ENCODE measurements at regions not wholly inside any gene's neighbourhood (a gene's known extent, or its start where the extent isn't known, plus 50 kb on each side); places are given as distances from the start of the nearest gene placed in this dataset.
"Not testable (repeated sequence)": the region's sequence is repeated elsewhere in the genome, so short reads cannot be mapped to it uniquely, and the experiment has no call there.

DNA sequence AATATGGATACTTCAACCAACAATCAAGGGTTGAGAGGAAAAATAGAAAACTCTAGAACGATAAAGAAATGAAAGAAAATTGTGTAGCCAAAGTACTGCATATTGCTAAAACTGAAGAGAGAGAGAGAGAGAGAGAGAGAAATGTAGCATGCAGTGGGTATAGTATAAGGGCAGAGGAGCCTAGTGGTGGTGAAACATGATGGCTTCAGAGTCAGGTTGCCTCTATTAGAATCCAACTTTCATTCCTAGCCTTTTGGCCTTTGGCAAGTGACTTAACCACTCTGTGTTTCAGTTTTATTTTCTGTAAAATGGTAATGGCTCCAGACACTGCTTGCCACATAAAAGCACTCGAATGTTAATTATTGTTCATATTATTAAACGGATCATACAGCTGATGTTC lies 71.2 kb upstream of the NAF1 start:
- POLR2A ChIA-PET = no interaction called here
- TF ChIP-seq, protein P1, sequence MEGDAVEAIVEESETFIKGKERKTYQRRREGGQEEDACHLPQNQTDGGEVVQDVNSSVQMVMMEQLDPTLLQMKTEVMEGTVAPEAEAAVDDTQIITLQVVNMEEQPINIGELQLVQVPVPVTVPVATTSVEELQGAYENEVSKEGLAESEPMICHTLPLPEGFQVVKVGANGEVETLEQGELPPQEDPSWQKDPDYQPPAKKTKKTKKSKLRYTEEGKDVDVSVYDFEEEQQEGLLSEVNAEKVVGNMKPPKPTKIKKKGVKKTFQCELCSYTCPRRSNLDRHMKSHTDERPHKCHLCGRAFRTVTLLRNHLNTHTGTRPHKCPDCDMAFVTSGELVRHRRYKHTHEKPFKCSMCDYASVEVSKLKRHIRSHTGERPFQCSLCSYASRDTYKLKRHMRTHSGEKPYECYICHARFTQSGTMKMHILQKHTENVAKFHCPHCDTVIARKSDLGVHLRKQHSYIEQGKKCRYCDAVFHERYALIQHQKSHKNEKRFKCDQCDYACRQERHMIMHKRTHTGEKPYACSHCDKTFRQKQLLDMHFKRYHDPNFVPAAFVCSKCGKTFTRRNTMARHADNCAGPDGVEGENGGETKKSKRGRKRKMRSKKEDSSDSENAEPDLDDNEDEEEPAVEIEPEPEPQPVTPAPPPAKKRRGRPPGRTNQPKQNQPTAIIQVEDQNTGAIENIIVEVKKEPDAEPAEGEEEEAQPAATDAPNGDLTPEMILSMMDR (IDR thresholded peaks at IDR 0.05; ENCODE audit: control extremely low read depth, extremely low read depth, low read depth, missing control alignments) = no peak
- DNase-seq (ENCODE audit: extremely low spot score) = no peak
- CTCF ChIA-PET = interaction anchor here (1.6 kb wide), 1 partner anchor 16 kb away, joined by 4 read pairs; no protein-coding TSS in a partner anchor

DNA sequence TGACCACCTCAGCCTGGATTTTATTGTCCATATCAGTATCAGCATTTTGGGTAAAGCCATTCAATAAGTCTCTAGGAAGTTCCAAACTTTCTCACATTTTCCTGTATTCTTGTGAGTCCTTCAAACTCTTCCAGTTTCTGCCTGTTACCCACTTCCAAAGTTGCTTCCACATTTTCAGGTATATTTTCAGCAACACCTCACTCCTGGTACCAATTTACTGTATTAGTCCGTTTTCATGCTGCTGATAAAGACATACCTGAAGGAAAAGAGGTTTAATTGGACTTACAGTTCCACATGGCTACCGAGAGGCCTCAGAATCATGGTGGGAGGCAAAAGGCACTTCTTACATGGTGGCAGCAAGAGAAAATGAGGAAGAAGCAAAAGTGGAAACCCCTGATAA lies 69.7 kb upstream of the NAF1 start:
- POLR2A ChIA-PET; DNase-seq (ENCODE audit: extremely low spot score); CTCF ChIA-PET: not testable (repeated sequence)

DNA sequence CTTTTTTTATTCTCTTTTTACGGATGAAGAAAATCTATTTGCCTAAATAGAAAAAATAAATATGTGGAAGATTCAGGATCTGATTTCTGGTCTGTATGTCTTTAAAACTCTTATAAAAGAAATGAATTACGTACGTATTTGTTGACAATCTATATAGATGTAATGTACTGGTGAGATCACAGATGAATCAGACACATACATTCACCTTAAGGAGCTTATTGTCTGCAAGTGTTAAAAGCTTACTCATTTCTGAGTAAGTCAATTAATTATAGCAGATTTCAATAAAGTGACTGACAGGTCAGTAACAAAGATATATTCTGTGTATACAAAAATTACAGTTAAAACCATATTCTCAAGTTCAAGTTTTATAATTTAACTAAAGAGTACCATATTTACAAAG lies 66.6 kb upstream of the NAF1 start:
- TF ChIP-seq, protein P1 (IDR thresholded peaks at IDR 0.05; ENCODE audit: control extremely low read depth, extremely low read depth, low read depth, missing control alignments) = no peak
- ChIA-PET CTCF (interaction anchor here (1.1 kb wide), 1 partner anchor 11 kb away, joined by 3 read pairs; no protein-coding TSS in a partner anchor), POLR2A (no interaction called here)
- no peak for DNase-seq (ENCODE audit: extremely low spot score)

GRCh38 chr4:163228648-163229047 lies 62.0 kb upstream of the NAF1 start:
- TF ChIP-seq, protein P1 (IDR thresholded peaks at IDR 0.05; ENCODE audit: control extremely low read depth, extremely low read depth, low read depth, missing control alignments) = no peak
- no peak for DNase-seq (ENCODE audit: extremely low spot score)
- ChIA-PET POLR2A (no interaction called here), CTCF (no interaction called here)

DNA sequence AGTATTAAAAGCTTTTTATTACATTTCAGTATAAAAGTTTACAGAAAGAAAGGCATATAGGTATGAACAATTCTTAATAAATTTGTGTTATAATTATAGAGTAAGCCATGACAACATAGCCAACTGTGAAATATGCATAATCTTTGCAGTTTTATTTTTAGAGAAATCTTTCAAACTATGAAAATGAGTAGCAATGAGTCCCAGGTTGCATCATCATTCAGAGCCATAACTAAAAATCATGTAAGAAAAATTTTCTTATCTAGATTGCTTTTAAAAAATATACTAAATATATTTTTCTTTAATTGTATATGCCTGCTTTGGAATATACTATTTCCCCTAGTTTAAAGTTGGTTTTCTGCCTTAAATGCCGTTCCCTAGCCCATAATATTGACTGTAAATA lies 54.8 kb upstream of the NAF1 start:
- POLR2A ChIA-PET = no interaction called here

DNA sequence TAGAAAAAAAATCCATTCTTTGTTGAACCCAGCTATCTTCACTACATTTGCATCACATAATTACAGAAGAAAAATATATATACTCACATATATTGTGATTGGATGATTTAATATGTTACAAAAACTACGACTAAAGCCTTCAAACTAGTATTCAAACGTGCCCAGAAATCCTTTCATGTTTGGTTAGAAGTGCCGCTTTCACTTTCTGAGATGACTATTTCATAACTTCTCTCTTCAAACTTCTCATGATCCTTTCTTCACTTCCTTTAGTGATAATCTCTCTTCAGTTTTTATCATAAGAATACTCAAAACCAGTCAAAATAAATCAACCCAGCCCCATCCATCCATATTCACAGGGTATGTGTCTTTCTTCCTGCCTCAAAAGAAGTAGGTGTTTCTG lies 50.8 kb upstream of the NAF1 start:
- TF ChIP-seq, protein P1 (IDR thresholded peaks at IDR 0.05; ENCODE audit: control extremely low read depth, extremely low read depth, low read depth, missing control alignments) = no peak

More for the DNA sequence above, 54.8 kb upstream of the NAF1 start:
- TF ChIP-seq, protein P1 (IDR thresholded peaks at IDR 0.05; ENCODE audit: control extremely low read depth, extremely low read depth, low read depth, missing control alignments) = no peak
- CTCF ChIA-PET = no interaction called here
- no peak for DNase-seq (ENCODE audit: extremely low spot score)

More for the DNA sequence above, 50.8 kb upstream of the NAF1 start:
- ChIA-PET POLR2A (no interaction called here), CTCF (no interaction called here)
- no peak for DNase-seq (ENCODE audit: extremely low spot score)

Data from GM10248 (cell line).